ENCODE measurements at regions not wholly inside any gene's neighbourhood (a gene's known extent, or its start where the extent isn't known, plus 50 kb on each side); places are given as distances from the start of the nearest gene placed in this dataset.

DNA sequence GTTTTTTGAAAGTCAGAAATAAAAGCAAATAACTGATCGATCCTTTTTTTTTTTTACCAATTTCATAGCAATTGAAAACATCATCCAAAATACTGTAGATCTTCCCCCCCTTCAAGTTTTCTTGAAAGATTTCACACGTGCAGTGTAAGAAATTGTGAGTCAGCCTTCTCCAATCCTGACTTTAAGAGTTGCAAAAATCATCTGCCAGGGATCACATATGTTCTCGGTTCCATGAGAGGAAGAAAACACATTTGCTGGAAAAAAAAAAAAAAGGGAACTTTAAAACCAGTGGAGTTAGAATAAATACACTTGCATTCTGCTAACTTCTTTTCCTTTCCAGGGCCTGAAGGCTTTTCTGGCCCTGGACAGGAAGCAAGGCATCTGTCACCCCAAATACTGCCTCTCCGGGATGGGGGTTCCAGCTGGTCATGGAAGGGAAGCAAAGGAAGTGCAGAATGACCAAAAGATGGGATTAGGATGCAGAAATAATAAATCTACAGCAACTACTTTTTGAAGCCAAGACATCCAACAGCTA, 198.4 kb upstream of the KIAA1217 start:
- TF ChIP-seq FOXP2 (optimal IDR thresholded peaks at IDR 0.05; ENCODE audit: borderline replicate concordance, extremely low read depth, extremely low read length, insufficient read depth) (no peak), SIN3A (IDR thresholded peaks at IDR 0.05; ENCODE audit: borderline replicate concordance, insufficient read depth, low read length) (no peak), POLR2AphosphoS5 (IDR thresholded peaks at IDR 0.05; ENCODE audit: low read depth, low read length) (no peak), TAF1 (IDR thresholded peaks at IDR 0.05; ENCODE audit: borderline replicate concordance, insufficient read depth, low read length) (no peak)
- TF ChIP-seq, protein P1, sequence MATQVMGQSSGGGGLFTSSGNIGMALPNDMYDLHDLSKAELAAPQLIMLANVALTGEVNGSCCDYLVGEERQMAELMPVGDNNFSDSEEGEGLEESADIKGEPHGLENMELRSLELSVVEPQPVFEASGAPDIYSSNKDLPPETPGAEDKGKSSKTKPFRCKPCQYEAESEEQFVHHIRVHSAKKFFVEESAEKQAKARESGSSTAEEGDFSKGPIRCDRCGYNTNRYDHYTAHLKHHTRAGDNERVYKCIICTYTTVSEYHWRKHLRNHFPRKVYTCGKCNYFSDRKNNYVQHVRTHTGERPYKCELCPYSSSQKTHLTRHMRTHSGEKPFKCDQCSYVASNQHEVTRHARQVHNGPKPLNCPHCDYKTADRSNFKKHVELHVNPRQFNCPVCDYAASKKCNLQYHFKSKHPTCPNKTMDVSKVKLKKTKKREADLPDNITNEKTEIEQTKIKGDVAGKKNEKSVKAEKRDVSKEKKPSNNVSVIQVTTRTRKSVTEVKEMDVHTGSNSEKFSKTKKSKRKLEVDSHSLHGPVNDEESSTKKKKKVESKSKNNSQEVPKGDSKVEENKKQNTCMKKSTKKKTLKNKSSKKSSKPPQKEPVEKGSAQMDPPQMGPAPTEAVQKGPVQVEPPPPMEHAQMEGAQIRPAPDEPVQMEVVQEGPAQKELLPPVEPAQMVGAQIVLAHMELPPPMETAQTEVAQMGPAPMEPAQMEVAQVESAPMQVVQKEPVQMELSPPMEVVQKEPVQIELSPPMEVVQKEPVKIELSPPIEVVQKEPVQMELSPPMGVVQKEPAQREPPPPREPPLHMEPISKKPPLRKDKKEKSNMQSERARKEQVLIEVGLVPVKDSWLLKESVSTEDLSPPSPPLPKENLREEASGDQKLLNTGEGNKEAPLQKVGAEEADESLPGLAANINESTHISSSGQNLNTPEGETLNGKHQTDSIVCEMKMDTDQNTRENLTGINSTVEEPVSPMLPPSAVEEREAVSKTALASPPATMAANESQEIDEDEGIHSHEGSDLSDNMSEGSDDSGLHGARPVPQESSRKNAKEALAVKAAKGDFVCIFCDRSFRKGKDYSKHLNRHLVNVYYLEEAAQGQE (IDR thresholded peaks at IDR 0.05; ENCODE audit: insufficient read depth in 1 of 2, low read depth in 2 of 2, low read length in 2 of 2), result no peak

DNA sequence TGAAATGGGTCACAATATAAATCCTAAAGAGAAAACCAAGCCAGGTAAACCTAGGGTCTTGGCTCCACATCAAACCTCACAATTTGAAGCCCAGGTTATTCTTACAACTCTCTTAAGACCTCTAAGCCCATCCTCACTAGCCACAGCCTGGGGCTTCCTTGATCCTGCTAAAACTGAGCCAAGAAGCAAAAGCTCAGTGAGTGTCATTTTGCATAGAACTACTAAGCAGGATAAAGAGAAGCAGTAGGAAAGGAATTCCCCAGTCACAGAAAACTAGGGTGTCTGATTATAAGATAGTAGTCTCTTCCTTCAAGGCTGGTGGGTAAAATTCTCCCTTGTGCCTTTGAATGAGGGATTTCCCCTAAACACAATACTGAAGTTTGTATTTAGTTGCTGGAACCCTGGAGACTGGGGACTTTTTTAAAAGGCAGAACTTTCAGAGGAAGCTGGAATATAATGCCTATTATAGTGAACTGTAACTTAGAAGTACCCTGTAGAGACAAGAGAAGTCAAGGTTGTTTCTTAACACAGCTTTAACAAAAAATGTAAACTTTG, 196.6 kb upstream of the KIAA1217 start:
- TF ChIP-seq POLR2AphosphoS5 (IDR thresholded peaks at IDR 0.05; ENCODE audit: low read depth, low read length) (no peak), SIN3A (IDR thresholded peaks at IDR 0.05; ENCODE audit: borderline replicate concordance, insufficient read depth, low read length) (no peak), FOXP2 (optimal IDR thresholded peaks at IDR 0.05; ENCODE audit: borderline replicate concordance, extremely low read depth, extremely low read length, insufficient read depth) (no peak), TAF1 (IDR thresholded peaks at IDR 0.05; ENCODE audit: borderline replicate concordance, insufficient read depth, low read length) (no peak)
- TF ChIP-seq, protein P1 (IDR thresholded peaks at IDR 0.05; ENCODE audit: insufficient read depth in 1 of 2, low read depth in 2 of 2, low read length in 2 of 2), result no peak

DNA sequence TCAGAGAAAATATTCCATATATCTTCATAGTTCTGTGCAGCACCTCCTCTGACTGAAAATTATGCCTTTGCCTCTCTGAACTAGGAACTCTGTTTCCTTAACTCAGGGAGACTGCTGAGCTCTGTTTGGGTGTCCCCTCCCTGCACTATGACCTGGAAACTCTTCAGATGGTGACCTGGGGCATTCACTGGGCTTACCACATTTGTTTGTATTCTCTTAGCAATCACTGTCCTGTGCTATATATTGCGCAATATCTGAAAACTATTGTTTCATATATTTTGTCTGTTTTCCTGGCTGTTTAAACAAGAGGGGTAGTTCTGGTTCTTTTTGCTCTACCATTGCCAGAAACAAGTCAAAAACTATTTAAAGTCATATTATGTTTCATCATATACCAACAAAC, 181.8 kb upstream of the KIAA1217 start:
- TF ChIP-seq FOXP2 (optimal IDR thresholded peaks at IDR 0.05; ENCODE audit: borderline replicate concordance, extremely low read depth, extremely low read length, insufficient read depth) (no peak), TAF1 (IDR thresholded peaks at IDR 0.05; ENCODE audit: borderline replicate concordance, insufficient read depth, low read length) (no peak), SIN3A (IDR thresholded peaks at IDR 0.05; ENCODE audit: borderline replicate concordance, insufficient read depth, low read length) (no peak), POLR2AphosphoS5 (IDR thresholded peaks at IDR 0.05; ENCODE audit: low read depth, low read length) (no peak)
- TF ChIP-seq, protein P1 (IDR thresholded peaks at IDR 0.05; ENCODE audit: insufficient read depth in 1 of 2, low read depth in 2 of 2, low read length in 2 of 2), result no peak

DNA sequence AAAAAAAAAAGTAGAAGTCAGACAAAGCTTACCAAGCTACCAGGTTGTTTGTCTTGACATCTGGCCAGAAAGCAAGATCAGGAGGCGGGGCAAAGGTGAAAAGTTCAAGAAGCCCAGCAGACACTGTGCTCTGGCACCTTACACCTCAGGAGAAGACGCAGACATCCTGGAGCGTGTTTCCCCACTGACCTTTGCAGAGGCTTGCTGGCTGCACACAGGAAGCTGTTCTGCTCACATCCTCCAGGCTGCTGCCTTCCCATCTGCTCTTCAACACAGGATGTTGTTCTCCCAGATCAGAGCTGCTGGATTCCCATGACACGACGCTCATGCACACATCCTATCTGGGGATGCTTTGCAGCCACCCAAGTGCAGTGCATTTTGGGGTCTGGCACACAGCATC, 174.4 kb upstream of the KIAA1217 start:
- no peak for TF ChIP-seq POLR2AphosphoS5 (IDR thresholded peaks at IDR 0.05; ENCODE audit: low read depth, low read length)
- TF ChIP-seq, protein P1 (IDR thresholded peaks at IDR 0.05; ENCODE audit: insufficient read depth in 1 of 2, low read depth in 2 of 2, low read length in 2 of 2), result no peak
- TF ChIP-seq TAF1 (IDR thresholded peaks at IDR 0.05; ENCODE audit: borderline replicate concordance, insufficient read depth, low read length), result no peak
- no peak for TF ChIP-seq SIN3A (IDR thresholded peaks at IDR 0.05; ENCODE audit: borderline replicate concordance, insufficient read depth, low read length)
- no peak for TF ChIP-seq FOXP2 (optimal IDR thresholded peaks at IDR 0.05; ENCODE audit: borderline replicate concordance, extremely low read depth, extremely low read length, insufficient read depth)
